Nephron progenitor cell (in vitro differentiated cells): ENCODE measurements at regions not wholly inside any gene's neighbourhood (a gene's known extent, or its start where the extent isn't known, plus 50 kb on each side); places are given as distances from the start of the nearest gene placed in this dataset.
"Not testable (repeated sequence)": the region's sequence is repeated elsewhere in the genome, so short reads cannot be mapped to it uniquely, and the experiment has no call there.

Experiments used
- DNase-seq: peaks from one replicate; pipeline ENCODE4 v3.0.0; 2021
- H3K27ac Mint-ChIP-seq: 2 replicates; pipeline ENCODE4 v1.8.0; 2021; ENCODE audit warnings: mild to moderate bottlenecking, moderate library complexity, mixed read lengths
- H3K27me3 Mint-ChIP-seq: 2 replicates; pipeline ENCODE4 v1.8.0; 2021; ENCODE audit warnings: mild to moderate bottlenecking, low read depth, mixed read lengths; ENCODE audit not compliant: poor library complexity
- H3K36me3 Mint-ChIP-seq: 2 replicates; pipeline ENCODE4 v1.8.0; 2021; ENCODE audit warnings: low read depth, mixed read lengths
- H3K4me1 Mint-ChIP-seq: 2 replicates; pipeline ENCODE4 v1.8.0; 2021; ENCODE audit warnings: mixed read lengths
- H3K4me3 Mint-ChIP-seq: 2 replicates; pipeline ENCODE4 v1.8.0; 2021; ENCODE audit warnings: mild to moderate bottlenecking, moderate library complexity, mixed read lengths
- H3K9me3 Mint-ChIP-seq: 2 replicates; pipeline ENCODE4 v1.8.0; 2021; ENCODE audit warnings: mild to moderate bottlenecking, moderate library complexity, mixed read lengths
- CTCF ChIP-seq: fragments of 200-600 bp; sonication (generic); IDR thresholded peaks from 2 replicates; pipeline ENCODE4 v1.5.0; 2021; ENCODE audit warnings: antibody characterized with exemption

- no peaks in the 10 kb centered on the region for H3K9me3 Mint-ChIP-seq
- no peak for DNase-seq
- no peak overlapping the region for H3K4me3 Mint-ChIP-seq
- TF ChIP-seq CTCF = no peak
- peaks cover 3% of the 10 kb centered on the region for H3K27me3 Mint-ChIP-seq
- no peaks in the 10 kb centered on the region for H3K36me3 Mint-ChIP-seq
- H3K4me1 Mint-ChIP-seq = no peaks in the 10 kb centered on the region
- H3K27ac Mint-ChIP-seq = no peak overlapping the region
These were observed 523.9 kb downstream of the DMRTA1 start for GRCh38 chr9:22970434-22970975.

GRCh38 chr9:22975951-22976350 lies 529.3 kb downstream of the DMRTA1 start:
- H3K36me3 Mint-ChIP-seq = no peaks in the 10 kb centered on the region
- TF ChIP-seq CTCF = no peak
- H3K4me3 Mint-ChIP-seq = no peak overlapping the region
- H3K9me3 Mint-ChIP-seq = no peaks in the 10 kb centered on the region
- DNase-seq = no peak
- no peaks in the 10 kb centered on the region for H3K4me1 Mint-ChIP-seq
- no peaks in the 10 kb centered on the region for H3K27me3 Mint-ChIP-seq
- H3K27ac Mint-ChIP-seq = no peak overlapping the region

- H3K27me3 Mint-ChIP-seq = no peaks in the 10 kb centered on the region
- TF ChIP-seq CTCF = no peak
- H3K4me3 Mint-ChIP-seq = no peak overlapping the region
These were observed 529.8 kb downstream of the DMRTA1 start for GRCh38 chr9:22976454-22976853.

GRCh38 chr9:22980429-22980828 lies 533.8 kb downstream of the DMRTA1 start:
- not testable (repeated sequence) for H3K9me3 Mint-ChIP-seq, H3K36me3 Mint-ChIP-seq, H3K4me3 Mint-ChIP-seq, DNase-seq, H3K27me3 Mint-ChIP-seq, H3K4me1 Mint-ChIP-seq
- peak overlapping the region; percentile 61 for H3K27ac Mint-ChIP-seq

More at GRCh38 chr9:22976454-22976853, 529.8 kb downstream of the DMRTA1 start:
- H3K9me3 Mint-ChIP-seq = no peaks in the 10 kb centered on the region
- H3K36me3 Mint-ChIP-seq = no peaks in the 10 kb centered on the region
- no peak for DNase-seq
- H3K4me1 Mint-ChIP-seq = no peaks in the 10 kb centered on the region
- H3K27ac Mint-ChIP-seq = no peak overlapping the region

GRCh38 chr9:22986556-22986955 lies 539.9 kb downstream of the DMRTA1 start:
- H3K27me3 Mint-ChIP-seq = no peaks in the 10 kb centered on the region
- no peaks in the 10 kb centered on the region for H3K4me1 Mint-ChIP-seq

GRCh38 chr9:22990349-22990748 lies 543.7 kb downstream of the DMRTA1 start:
- H3K27me3 Mint-ChIP-seq = no peaks in the 10 kb centered on the region
- no peak for DNase-seq
- no peak for TF ChIP-seq CTCF
- H3K4me1 Mint-ChIP-seq = no peaks in the 10 kb centered on the region
- H3K36me3 Mint-ChIP-seq = no peaks in the 10 kb centered on the region
- H3K9me3 Mint-ChIP-seq = no peaks in the 10 kb centered on the region
- H3K4me3 Mint-ChIP-seq = no peak overlapping the region
- no peak overlapping the region for H3K27ac Mint-ChIP-seq

More at GRCh38 chr9:22986556-22986955, 539.9 kb downstream of the DMRTA1 start:
- H3K36me3 Mint-ChIP-seq = no peaks in the 10 kb centered on the region
- H3K27ac Mint-ChIP-seq = no peak overlapping the region
- no peak overlapping the region for H3K4me3 Mint-ChIP-seq
- TF ChIP-seq CTCF = no peak
- no peak for DNase-seq
- H3K9me3 Mint-ChIP-seq = no peaks in the 10 kb centered on the region
